K562 (cell line): ENCODE measurements at regions not wholly inside any gene's neighbourhood (a gene's known extent, or its start where the extent isn't known, plus 50 kb on each side); places are given as distances from the start of the nearest gene placed in this dataset.

Experiments used
- ATAC-seq: fragments of 200-7000 bp; cut with Tn5 transposase; 3 replicates; pipeline ENCODE4 v1.9.1; 2020; ENCODE audit warnings: moderate library complexity
- BruUV-seq: library from RNA; stranded (reverse); fragments of 400-500 nt; replicated peaks from 2 replicates; lab custom pipeline; 2021; lab: Mats Ljungman, UMichigan
- CTCF ChIA-PET: fragments of 300-600 bp; formaldehyde crosslinking; extraction: SDS; loops from one replicate; lab custom pipeline; 2021; ENCODE audit warnings: low intra/inter-chr PET ratio; lab: Yijun Ruan, JAX
- POLR2A ChIA-PET: fragments of 300-600, 350-650 bp; sonication (Branson Sonifier 250); formaldehyde crosslinking; extraction: SDS; loops from one replicate; lab custom pipeline; 2021; ENCODE audit warnings: antibody characterized with exemption, inconsistent platforms; lab: Yijun Ruan, JAX
- DNase-seq, 4 experiments: peaks; one replicate each; pipeline versions ENCODE4 v3.0.0 to v3.0.0-alpha.2; 2011 to 2018; ENCODE audit warnings: low spot score in 3 of 4, mixed read lengths in 3 of 4; ENCODE audit errors: extremely low read depth in 1 of 4
- FAIRE-seq: peaks from 2 replicates; lab custom pipeline; 2011; peaks lifted over from hg19 to GRCh38; lab: Jason Lieb, UNC
- H2AFZ ChIP-seq: 2 replicates; pipeline ENCODE4 v1.6.0; 2011; ENCODE audit warnings: low read depth, low read length, control low read depth, inconsistent platforms
- H3K27ac ChIP-seq: fragments of 200-600 bp; 3 replicates; pipeline ENCODE4 v1.8.0; 2011; ENCODE audit warnings: low read depth, mild to moderate bottlenecking, control low read depth, inconsistent platforms, low read length, moderate library complexity, mixed read lengths; ENCODE audit errors: extremely low read depth
- H3K27me3 ChIP-seq, 2 experiments: fragments of 300-600 bp in 1 of 2; 2 replicates in 1 of 2; 3 replicates in 1 of 2; pipeline versions ENCODE4 v1.6.0 to v1.8.0; 2011; ENCODE audit warnings: inconsistent platforms in 2 of 2, low read length in 2 of 2, mild to moderate bottlenecking in 1 of 2, mixed read lengths in 1 of 2, moderate library complexity in 1 of 2; ENCODE audit not compliant: control insufficient read depth in 2 of 2, insufficient read depth in 2 of 2
- H3K36me3 ChIP-seq: fragments of 300-600 bp; 3 replicates; pipeline ENCODE4 v1.8.0; 2011; ENCODE audit warnings: mild to moderate bottlenecking, low read length, inconsistent platforms; ENCODE audit not compliant: control insufficient read depth, insufficient read depth
- H3K4me1 ChIP-seq, 2 experiments: fragments of 200-600 bp in 1 of 2; replicated peaks in 1 of 2; 2 replicates in 1 of 2; 3 replicates in 1 of 2; pipeline versions ENCODE4 v1.5.1 to v1.8.0; 2011; ENCODE audit warnings: inconsistent platforms in 2 of 2, low read length in 2 of 2, mild to moderate bottlenecking in 1 of 2, mixed read lengths in 1 of 2, moderate library complexity in 1 of 2; ENCODE audit not compliant: control insufficient read depth in 2 of 2, insufficient read depth in 2 of 2
- H3K4me2 ChIP-seq: 2 replicates; pipeline ENCODE4 v1.6.1; 2011; ENCODE audit warnings: low read length, control low read depth, inconsistent platforms, mixed read lengths; ENCODE audit not compliant: insufficient read depth
- H3K4me3 ChIP-seq: fragments of 200-600 bp; sonication (generic), shearing (Covaris generic); 2 replicates; pipeline ENCODE4 v1.5.1; 2016; ENCODE audit warnings: control low read depth, inconsistent platforms
- H3K79me2 ChIP-seq: fragments of 200-600 bp; 3 replicates; pipeline ENCODE4 v1.8.0; 2011; ENCODE audit warnings: low read length, inconsistent platforms; ENCODE audit not compliant: control insufficient read depth, insufficient read depth
- H3K9ac ChIP-seq, 2 experiments: 2 replicates each; pipeline versions ENCODE4 v1.6.0 to v1.6.1; 2011; ENCODE audit warnings: low read depth in 2 of 2, low read length in 2 of 2, control low read depth in 1 of 2, inconsistent platforms in 1 of 2, mild to moderate bottlenecking in 1 of 2, mixed read lengths in 1 of 2; ENCODE audit not compliant: insufficient read depth in 1 of 2
- H3K9me1 ChIP-seq: one replicate; pipeline ENCODE4 v1.6.0; 2011; ENCODE audit warnings: inconsistent platforms, mild to moderate bottlenecking, low read length, moderate library complexity; ENCODE audit not compliant: control insufficient read depth, insufficient read depth
- H3K9me3 ChIP-seq: replicated peaks from 2 replicates; pipeline ENCODE4 v1.5.1; 2011; ENCODE audit warnings: low read depth, low read length, inconsistent platforms; ENCODE audit not compliant: control insufficient read depth, insufficient read depth
- H4K20me1 ChIP-seq: replicated peaks from 2 replicates; pipeline ENCODE4 v1.6.1; 2011; ENCODE audit warnings: low read length, inconsistent platforms, mixed read lengths; ENCODE audit not compliant: control insufficient read depth, insufficient read depth
- ARNT ChIP-seq, 2 experiments: fragments of 450-650 bp; IDR thresholded peaks; 2 replicates each; pipeline ENCODE4 v1.6.1; 2016; ENCODE audit warnings: mild to moderate bottlenecking in 1 of 2
- PHF21A ChIP-seq: fragments of 450-650 bp; IDR thresholded peaks from 2 replicates; pipeline ENCODE4 v1.6.1; 2017; ENCODE audit warnings: low read depth, borderline replicate concordance
- PTTG1 ChIP-seq: fragments of 450-650 bp; IDR thresholded peaks from 2 replicates; pipeline ENCODE4 v1.6.1; 2016; ENCODE audit warnings: low read depth, mild to moderate bottlenecking, missing genetic modification characterization, missing compliant biosample characterization
- ZNF77 ChIP-seq: fragments of 250-450 bp; sonication (Bioruptor Pico); IDR thresholded peaks from 2 replicates; pipeline ENCODE4 v1.5.0; 2020
- WGBS: fragments of 100-300 bp; shearing (Covaris generic); methylation state at CpG from one replicate; pipeline ENCODE4 v1.1.6; 2016; ENCODE audit warnings: low coverage, mixed read lengths; ENCODE audit not compliant: insufficient coverage; ENCODE audit errors: missing lambda C conversion rate; 5-methylcytosine and 5-hydroxymethylcytosine counted together
- in situ Hi-C: fragments of 300-500 bp; cut with MboI; formaldehyde crosslinking; loops from 4 replicates; pipeline ENCODE4 v1.15.0; 2018; ENCODE audit warnings: inconsistent platforms, mixed read lengths
- intact Hi-C: fragments of 100-400 bp; cut with micrococcal nuclease; formaldehyde crosslinking; loops from 2 replicates; pipeline ENCODE4 v1.14.2; 2022

DNA sequence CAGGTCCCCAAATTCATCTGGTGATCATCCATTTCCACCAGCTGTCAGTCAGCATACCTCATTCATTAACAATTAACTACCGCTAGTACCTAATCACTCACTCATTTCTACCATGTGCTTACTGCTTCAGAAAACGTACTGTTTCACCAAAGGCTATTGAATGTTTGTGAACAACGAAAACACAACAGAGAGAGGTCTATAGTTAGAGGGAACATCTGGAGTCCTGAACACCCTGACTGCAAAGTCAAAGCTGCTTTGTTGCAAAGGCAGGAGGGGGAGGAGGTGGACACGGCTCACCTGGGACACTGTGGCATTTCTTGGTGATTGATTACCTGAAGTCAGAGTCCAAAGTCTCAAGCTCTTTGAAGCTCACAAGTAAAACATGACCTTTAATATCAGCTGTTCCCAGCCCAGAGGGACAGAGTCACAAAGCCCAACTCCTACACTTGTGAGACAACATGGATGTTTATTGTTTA is 342.3 kb upstream of the ADARB2 start:
- intact Hi-C loops, result no loop called here
- CTCF ChIA-PET, result no interaction called here
- WGBS, result 2% methylated on average over 4 of the region's 4 CpGs
- no peak overlapping the region for H3K4me2 ChIP-seq
- H2AFZ ChIP-seq, result no peak overlapping the region
- H3K4me3 ChIP-seq, result no peak overlapping the region
- no peak overlapping the region for H3K9ac ChIP-seq
- H3K36me3 ChIP-seq, result no peaks in the 10 kb centered on the region
- BruUV-seq, result no TSS peak
- no peaks in the 10 kb centered on the region for H3K79me2 ChIP-seq
- no peak for TF ChIP-seq PTTG1 (tag)
- no peak for TF ChIP-seq PHF21A
- no peak overlapping the region for H3K27ac ChIP-seq
- H3K9me1 ChIP-seq, result no peaks in the 10 kb centered on the region
- POLR2A ChIA-PET, result interaction anchor here (0.7 kb wide), 1 partner anchor 71 kb away, joined by 4 read pairs; no protein-coding TSS in a partner anchor
- in situ Hi-C loops, result no loop called here
- no peaks in the 10 kb centered on the region; a peak in 1 of 5 replicates for H3K27me3 ChIP-seq
- DNase-seq, result no peak
- H3K9me3 ChIP-seq, result no peaks in the 10 kb centered on the region
- H3K4me1 ChIP-seq, result no peaks in the 10 kb centered on the region
- H4K20me1 ChIP-seq, result no peaks in the 10 kb centered on the region
- FAIRE-seq, result no peak
- ATAC-seq, result no peak

DNA sequence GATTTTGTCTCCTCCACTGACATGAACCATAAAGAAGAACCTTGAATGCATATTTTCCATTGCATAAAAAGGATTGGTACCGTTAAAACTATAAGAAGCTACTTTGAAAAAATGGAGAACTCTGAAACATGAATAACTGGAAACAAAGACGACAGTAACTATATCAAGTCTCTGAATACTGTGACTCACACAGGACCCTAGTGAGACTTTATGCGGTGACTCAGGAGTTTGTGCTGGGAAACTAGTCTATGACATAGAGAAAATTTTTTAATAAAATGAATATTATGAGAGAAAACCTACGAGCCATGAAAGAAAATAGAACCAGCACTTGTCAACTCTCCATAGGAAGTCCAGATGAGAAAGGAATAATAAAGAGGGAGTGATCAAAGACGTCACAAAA is 339.9 kb upstream of the ADARB2 start:
- Histone ChIP-seq H3K4me2 (no peak overlapping the region), H4K20me1 (no peaks in the 10 kb centered on the region), H2AFZ (no peak overlapping the region), H3K79me2 (no peaks in the 10 kb centered on the region), H3K9ac (no peak overlapping the region), H3K9me1 (no peaks in the 10 kb centered on the region), H3K4me1 (no peaks in the 10 kb centered on the region), H3K9me3 (no peaks in the 10 kb centered on the region), H3K36me3 (no peaks in the 10 kb centered on the region), H3K27ac (no peak overlapping the region), H3K27me3 (no peaks in the 10 kb centered on the region), H3K4me3 (no peak overlapping the region)
- no peak for ATAC-seq
- intact Hi-C loops (no loop called here), in situ Hi-C loops (no loop called here)
- ChIA-PET CTCF (no interaction called here), POLR2A (interaction anchor here (0.6 kb wide), 1 partner anchor 35 kb away, joined by 3 read pairs; no protein-coding TSS in a partner anchor)
- no TSS peak for BruUV-seq
- WGBS, result 0% methylated on average over 5 of the region's 5 CpGs
- TF ChIP-seq ZNF77 (CRISPR knock-in tag) (no peak), ARNT (IDR thresholded peaks at IDR 0.05) (no peak)
- DNase-seq, result no peak
- FAIRE-seq, result no peak
